ENCODE measurements at regions not wholly inside any gene's neighbourhood (a gene's known extent, or its start where the extent isn't known, plus 50 kb on each side); places are given as distances from the start of the nearest gene placed in this dataset.

- TF ChIP-seq E2F6 (IDR thresholded peaks at IDR 0.05; ENCODE audit: borderline replicate concordance in 1 of 2, extremely low read depth in 1 of 2, insufficient read depth in 1 of 2, insufficient read length in 1 of 2, low read depth in 1 of 2, low read length in 1 of 2, poor library complexity in 1 of 2, severe bottlenecking in 1 of 2) (no peak), ZNF146 (CRISPR knock-in tag; IDR thresholded peaks at IDR 0.05; ENCODE audit: unreplicated experiment) (no peak), ELF1 (tag; IDR thresholded peaks at IDR 0.05) (no peak), MNT (conservative IDR thresholded peaks at IDR 0.05) (no peak)
Measured at GRCh38 chr20:59434960-59435359, 134.5 kb downstream of the EDN3 start.

All from K562 (cell line).